CD4-positive, alpha-beta T cell treated with Interleukin-12 subunit alpha and Interleukin-12 subunit beta, for 1 hour (primary cell): ENCODE measurements at regions not wholly inside any gene's neighbourhood (a gene's known extent, or its start where the extent isn't known, plus 50 kb on each side); places are given as distances from the start of the nearest gene placed in this dataset.
A peak's percentile ranks its signal among the peaks of the same experiment; 100 is the strongest.
"Not testable (repeated sequence)": the region's sequence is repeated elsewhere in the genome, so short reads cannot be mapped to it uniquely, and the experiment has no call there.

Experiments used
- DNase-seq: peaks from one replicate; pipeline ENCODE4 v3.0.0-alpha.2; 2020

- DNase-seq = no peak
These were observed 1316.8 kb downstream of the NCAM2 start for GRCh38 chr21:22314963-22315362.

DNA sequence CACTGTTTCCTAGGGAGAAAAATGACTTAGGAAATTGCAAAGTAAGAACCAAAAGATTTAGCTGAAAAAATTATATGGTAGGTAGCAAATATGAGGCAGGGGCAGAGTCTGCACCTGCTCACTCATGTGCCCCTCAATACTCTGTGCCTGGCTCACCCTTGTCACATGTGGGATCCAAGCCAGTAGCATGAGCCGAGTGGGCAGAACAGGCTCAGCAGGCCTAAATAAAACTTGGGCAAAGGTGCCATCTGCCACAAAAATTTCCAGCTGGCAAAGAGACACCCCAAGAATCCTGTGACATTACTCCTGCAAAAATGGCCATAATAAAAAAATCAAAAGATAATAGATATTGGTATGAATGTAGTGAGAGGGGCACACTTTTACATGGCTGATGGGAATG is 1321.2 kb downstream of the NCAM2 start:
- no peak for DNase-seq

DNA sequence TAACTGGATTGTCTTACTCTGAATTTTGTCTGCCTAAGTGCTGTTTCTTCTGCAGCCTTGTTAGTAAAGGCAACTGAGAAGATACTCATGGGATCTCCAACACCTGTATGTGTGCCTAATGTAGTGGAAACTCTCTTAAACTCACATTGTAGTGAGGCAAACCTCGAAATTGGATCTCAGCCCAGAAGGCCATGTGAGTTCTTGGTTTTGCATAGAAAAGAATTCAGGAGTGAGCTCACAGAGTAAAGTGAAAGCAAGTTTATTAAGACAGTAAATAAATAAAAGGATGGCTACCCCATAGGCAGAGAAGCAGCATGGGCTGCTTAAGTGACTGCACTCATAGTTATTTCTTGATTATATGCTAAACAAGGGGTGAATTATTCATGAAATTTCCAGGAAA is 1344.7 kb downstream of the NCAM2 start:
- no peak for DNase-seq

GRCh38 chr21:22343303-22343702 is 1345.1 kb downstream of the NCAM2 start:
- no peak for DNase-seq

GRCh38 chr21:22343721-22344120 is 1345.5 kb downstream of the NCAM2 start:
- DNase-seq = no peak

DNA sequence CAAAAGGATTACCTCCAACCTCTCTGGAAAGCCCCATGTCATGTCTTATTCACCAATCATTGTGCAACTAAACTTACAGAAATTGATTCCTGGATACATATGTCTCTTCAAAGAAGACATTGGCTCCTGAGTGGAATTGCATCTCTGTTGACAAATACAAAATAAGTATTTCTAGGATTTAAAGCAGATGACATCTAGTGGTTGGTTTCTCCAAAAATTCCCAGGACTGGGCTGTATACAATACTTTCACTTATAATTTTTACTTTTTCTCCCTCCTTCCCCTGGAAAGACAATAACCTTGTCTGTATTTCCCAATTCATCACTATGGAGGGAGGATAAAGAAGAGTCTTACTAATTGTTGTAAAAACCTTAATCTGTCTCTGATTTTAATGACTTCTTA is 1347.4 kb downstream of the NCAM2 start:
- no peak for DNase-seq

DNA sequence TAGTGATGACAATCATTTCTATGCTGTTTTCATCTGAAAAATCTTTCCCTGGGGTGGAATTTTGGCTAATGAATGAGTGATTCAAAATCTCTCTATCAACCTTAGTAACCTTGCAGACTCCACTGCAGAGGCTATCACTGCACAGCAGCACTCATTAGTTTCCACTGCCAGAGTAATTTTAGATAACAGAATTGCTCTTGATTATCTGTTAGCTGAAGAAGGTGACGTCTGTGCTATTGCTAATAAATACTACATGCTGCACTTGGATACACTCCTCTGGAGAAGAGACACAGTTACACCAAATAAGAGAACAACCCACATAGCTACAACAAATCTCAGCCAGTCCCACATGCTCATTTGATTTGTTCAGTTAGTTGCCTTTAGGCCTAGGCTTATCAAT is 1348.4 kb downstream of the NCAM2 start:
- DNase-seq = no peak

DNA sequence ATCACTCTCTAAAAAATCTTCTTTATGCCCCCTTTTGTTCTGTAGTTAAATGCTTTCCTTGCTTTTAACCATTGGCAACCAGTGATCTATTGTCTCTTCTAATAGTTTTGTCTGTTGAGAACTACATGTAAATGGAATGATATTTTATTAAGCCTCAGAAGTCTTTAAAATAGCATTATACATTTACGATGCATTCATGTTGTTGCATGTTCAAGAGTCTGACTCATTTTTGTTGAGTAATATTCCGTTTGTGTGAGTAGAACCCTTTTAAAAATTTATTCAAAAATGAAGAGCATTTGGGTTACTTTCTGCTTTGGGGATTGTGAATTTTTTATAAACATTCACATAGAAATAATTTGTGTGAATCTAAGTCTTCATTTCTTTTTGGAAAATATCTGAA is 1352.9 kb downstream of the NCAM2 start:
- DNase-seq = no peak

DNA sequence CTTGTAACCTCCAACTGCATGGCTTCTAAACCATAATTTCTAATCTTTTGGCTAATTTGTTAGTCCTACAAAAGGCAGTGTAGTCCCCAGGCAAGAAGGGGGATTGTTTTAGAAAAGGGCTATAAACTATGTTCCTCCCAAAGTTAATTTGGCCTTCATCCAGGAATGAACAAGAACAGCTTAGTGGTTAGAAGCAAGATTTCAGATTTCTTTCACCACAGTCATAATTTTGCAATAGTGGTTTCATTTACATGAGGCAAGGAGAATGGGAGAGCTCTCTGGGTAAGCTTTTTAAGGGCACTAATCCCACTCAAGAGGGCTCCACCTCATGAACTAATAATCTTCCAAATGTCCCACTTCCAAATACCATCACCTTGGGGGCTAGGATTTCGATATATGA is 1353.9 kb downstream of the NCAM2 start:
- DNase-seq = no peak

DNA sequence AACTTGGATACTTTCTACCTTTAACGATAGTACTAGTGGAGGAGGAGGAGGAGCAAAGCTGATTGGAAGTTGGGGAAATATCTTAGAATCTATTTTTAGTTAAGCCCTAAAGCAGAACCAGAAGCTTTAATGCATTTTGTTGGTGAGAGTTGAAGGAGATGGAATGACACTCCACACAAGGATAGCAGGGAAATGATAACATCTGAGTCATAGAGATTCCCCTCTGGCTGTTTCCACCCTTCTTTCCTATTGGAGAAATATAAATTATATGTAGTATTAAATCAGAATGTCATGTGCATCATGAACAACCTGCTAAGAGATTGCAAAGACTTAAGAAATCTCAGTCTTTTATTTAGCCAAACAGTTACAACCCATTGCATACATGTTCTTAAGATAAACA is 1357.7 kb downstream of the NCAM2 start:
- DNase-seq = no peak

- DNase-seq = no peak
These were observed 1358.5 kb downstream of the NCAM2 start for GRCh38 chr21:22356663-22357062.

GRCh38 chr21:22359599-22359998 is 1361.4 kb downstream of the NCAM2 start:
- not testable (repeated sequence) for DNase-seq

- DNase-seq = no peak
These were observed 1365.3 kb downstream of the NCAM2 start for GRCh38 chr21:22363504-22363903.

- no peak for DNase-seq
These were observed 1366.0 kb downstream of the NCAM2 start for GRCh38 chr21:22364163-22364562.

DNA sequence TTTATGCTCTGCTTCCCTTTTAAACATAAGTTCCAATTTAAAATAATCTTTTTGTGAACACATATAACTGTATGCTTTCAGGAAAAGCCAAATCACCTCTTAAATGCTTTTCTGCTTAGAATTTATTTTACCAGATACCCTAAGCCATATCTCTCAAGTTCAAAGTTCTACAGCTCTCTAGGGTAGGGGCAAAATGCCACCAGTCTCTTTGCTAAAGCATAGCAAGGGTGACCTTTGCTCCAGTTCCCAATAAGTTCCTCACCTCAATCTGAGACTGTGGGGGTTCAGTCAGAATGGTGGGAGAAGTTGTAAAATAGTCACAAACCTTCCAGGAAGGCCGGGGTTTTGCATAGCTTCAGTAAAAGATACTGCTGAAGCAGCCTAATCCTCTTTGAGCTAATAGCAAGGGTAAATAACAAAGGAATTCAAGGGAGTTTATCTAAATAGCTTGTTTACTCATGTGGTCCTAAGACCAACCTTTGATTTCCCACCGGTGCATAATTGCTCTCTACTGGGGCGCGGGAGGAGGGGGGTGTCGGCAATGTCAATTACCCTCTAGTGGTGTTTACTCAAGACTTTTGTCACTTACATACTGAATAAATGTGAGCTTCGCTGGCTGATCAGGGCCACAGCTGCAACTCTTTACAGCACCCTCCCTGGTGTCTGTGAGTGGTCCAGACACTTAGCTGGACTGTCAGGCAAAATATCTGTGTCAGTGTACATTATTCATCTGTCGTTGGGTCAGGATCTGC is 1376.2 kb downstream of the NCAM2 start:
- no peak for DNase-seq

- not testable (repeated sequence) for DNase-seq
These were observed 1379.6 kb downstream of the NCAM2 start for GRCh38 chr21:22377795-22378194.

- no peak for DNase-seq
These were observed 1395.1 kb downstream of the NCAM2 start for GRCh38 chr21:22393324-22393723.

DNA sequence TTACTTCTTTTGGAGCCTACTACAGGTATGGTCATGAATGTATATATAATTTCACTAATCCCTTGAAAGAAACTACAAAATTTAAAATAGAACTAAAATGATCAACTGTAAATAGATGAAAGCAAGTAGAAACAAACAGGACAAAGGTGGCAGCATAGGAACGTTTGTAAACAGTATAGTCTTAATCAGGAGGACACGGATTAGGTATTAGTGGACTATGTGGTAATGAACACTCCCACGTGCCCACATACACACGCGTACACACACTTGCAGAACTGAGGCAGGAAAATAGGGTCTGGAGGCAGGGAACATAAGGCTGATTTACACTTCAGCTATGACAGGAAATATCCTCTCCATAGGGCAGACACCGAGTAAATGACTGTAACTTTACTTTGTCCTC is 1397.8 kb downstream of the NCAM2 start:
- no peak for DNase-seq

DNA sequence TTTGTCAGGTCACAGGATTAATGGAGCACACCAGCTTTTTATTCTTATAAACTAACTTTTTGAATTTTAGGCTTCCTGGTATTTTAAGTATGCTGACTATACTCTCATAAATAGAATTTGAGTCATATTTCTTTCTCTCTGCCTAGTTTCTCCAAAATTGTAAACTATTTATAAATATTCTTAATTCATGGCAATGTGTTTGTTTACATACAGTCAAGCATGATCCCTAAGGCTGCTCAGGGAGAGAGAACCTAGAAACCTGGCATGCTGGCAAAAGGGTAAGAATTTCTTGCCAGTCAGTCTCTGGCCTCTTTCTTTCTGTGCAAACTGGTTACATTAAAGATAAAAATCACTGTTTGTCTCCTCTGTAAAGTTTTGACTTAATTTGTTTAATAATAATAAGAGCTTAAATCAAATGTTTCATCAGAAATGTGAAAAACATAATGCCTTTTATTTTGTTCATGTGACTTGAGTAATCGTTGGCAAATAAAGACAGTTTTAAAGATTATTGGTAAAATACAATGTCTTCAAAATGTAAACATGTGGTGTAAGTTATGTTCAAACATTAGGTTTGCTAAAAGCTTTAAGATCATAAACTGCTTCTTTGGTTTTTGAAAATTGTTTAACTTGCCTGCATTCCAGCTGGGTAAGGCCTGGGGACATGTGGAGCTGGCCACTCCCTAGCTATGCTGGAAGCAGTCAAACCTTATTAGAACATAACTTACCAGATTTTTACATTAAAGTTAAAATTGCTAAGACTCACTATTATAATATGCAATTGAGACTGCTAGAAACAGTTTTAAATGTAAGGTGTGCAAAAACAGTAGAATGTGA is 1401.7 kb downstream of the NCAM2 start:
- DNase-seq = no peak

DNA sequence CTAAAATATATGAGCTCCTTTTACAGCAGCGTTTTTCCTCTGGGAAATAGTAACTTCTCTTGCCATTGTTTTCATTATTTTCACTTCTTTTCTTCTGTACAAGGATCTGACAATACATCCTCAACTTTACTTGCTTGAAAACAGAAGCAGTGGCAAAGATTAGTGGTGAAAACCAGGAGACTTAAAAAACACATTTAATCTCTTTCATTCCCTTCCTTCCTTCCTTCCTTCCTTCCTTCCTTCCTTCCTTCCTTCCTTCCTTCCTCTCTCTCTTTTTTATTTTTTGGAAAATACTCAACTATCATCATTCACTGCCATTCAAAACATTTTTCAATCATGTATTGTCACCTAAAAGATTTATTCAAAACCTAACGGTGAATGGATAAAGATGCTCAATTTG is 1411.4 kb downstream of the NCAM2 start:
- DNase-seq = no peak

DNA sequence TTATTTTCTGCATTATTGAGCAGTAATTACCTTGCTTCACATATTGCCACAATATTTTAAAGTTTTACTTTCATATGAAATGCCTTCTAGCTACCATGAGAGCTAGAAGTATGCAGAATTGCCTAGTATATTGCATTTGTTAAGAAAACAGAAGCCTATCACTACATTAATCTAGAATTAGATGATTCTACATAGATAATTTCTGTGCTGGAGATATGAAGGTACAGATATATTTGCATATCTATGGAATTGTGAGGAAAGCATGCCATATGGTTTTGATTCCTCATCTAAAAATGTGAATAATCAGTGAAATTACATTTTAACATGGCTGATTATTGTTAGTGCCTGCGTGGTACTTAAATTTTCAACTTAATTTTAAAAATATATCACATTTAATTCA is 1418.3 kb downstream of the NCAM2 start:
- DNase-seq = no peak

DNA sequence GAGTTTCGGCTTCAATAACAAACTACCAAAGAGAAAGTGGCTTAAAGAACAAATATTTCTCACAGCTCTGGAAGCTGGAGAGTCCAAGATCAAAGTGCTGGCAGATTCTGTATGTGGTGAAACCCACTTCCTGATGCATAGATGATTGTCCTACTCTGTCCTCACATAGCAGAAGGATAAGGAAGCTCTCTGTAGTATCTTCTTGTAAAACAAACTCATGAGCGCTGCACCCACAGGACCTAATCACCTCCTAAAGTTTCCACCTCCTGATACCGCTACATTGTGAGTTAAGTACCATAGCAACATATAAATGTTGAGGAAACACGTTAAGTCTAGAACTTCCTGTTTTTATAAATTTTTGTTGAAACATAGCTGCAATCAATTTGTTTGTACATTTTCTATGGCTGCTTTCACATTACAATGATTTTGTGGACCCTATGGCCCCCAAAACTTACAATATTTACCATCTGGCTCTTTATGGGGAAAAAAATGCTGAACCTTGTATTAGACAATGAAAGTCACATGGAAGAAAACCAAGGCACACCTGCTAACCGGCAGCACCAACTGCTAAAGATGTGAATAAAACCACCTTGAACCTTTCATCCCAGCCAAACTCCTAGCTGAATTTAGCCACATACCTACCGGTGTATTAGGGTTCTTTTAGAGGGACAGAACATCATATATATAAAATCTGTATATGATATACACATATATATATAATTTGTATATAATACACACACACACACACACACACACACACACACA is 1423.4 kb downstream of the NCAM2 start:
- peak; percentile 21 for DNase-seq

DNA sequence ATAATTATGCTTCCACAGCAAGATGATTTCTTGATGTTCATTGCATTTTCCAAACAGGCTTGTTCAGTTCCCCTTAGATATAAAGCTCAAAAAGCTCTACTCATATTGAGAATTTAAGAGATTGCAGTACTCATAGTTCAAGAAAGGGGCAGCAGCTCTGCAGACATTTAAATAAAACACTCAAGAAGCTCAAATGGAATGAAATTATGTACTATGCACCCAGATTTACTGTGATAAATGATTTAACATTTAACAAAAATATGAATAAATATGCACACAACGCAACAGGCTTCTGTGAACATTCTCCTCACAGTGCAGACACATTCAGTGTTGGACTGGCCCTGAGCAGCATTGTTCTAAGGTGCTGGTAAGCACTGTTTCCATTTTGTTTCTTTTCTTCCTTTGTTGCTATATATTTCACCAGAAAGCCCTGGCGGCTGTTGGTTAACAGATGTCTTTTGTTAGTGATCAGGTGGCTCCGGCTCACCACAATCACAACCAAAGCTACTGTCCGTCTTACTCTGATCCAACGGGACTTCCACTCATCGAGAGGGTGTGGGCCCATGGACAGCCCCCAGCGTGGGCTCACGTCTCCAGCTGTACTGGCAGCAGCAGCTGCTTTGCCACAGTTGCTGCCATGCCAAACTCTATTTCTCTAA is 1440.3 kb downstream of the NCAM2 start:
- DNase-seq = no peak
